HG02885 (cell line): ENCODE measurements at regions not wholly inside any gene's neighbourhood (a gene's known extent, or its start where the extent isn't known, plus 50 kb on each side); places are given as distances from the start of the nearest gene placed in this dataset.

ENCODE experiments used
- ATAC-seq: cut with Tn5 transposase; IDR thresholded peaks from one replicate; pipeline ENCODE4 v1.9.1; 2021; ENCODE audit warnings: mild to moderate bottlenecking; ENCODE audit not compliant: unreplicated experiment, poor library complexity

- ATAC-seq, result no peak
Observed at GRCh38 chr5:135221187-135221473, 177.9 kb downstream of the MACROH2A1 start.

GRCh38 chr5:135220394-135221186 is 178.4 kb downstream of the MACROH2A1 start:
- ATAC-seq, result no peak

GRCh38 chr5:135219868-135220267 is 179.2 kb downstream of the MACROH2A1 start:
- ATAC-seq, result no peak

- ATAC-seq, result no peak
Observed at GRCh38 chr5:135218790-135219568, 180.1 kb downstream of the MACROH2A1 start.

GRCh38 chr5:135218486-135218755 is 180.6 kb downstream of the MACROH2A1 start:
- ATAC-seq, result no peak

- no peak for ATAC-seq
Observed at GRCh38 chr5:135217669-135218485, 181.2 kb downstream of the MACROH2A1 start.

- no peak for ATAC-seq
Observed at GRCh38 chr5:135216471-135217343, 182.3 kb downstream of the MACROH2A1 start.

GRCh38 chr5:135215617-135216470 is 181.8 kb upstream of the PITX1 start:
- ATAC-seq, result no peak

GRCh38 chr5:135214897-135215616 is 181.0 kb upstream of the PITX1 start:
- no peak for ATAC-seq

GRCh38 chr5:135213466-135214239 is 179.6 kb upstream of the PITX1 start:
- ATAC-seq, result no peak

GRCh38 chr5:135213027-135213386 is 179.0 kb upstream of the PITX1 start:
- ATAC-seq, result no peak

- ATAC-seq, result no peak
Observed at GRCh38 chr5:135212361-135213026, 178.5 kb upstream of the PITX1 start.

GRCh38 chr5:135211791-135212190 is 177.8 kb upstream of the PITX1 start:
- no peak for ATAC-seq

GRCh38 chr5:135211083-135211790 is 177.2 kb upstream of the PITX1 start:
- no peak for ATAC-seq

GRCh38 chr5:135210286-135211055 is 176.4 kb upstream of the PITX1 start:
- ATAC-seq, result no peak
